ENCODE measurements at regions not wholly inside any gene's neighbourhood (a gene's known extent, or its start where the extent isn't known, plus 50 kb on each side); places are given as distances from the start of the nearest gene placed in this dataset.

DNA sequence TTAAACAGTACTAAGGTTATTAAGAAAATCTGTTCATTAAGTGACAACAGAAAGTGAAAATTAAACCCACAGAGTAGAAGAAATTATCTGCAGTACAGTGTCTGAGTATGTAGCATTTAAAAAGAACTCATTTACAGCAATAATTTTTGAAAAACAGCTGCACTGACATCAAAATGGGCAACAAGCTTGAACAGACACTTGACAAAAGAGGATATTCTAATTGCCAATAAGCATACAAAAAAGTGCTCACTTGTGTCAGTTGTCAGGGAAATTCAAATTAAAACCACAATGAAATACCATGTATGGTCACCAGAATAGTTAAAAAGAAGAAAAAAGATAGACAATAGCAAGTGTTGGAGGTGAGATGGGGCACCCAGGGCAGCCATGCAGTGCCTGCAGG is 93.3 kb upstream of the LINC01488 start:
- TF ChIP-seq POLR2A (IDR thresholded peaks at IDR 0.05; ENCODE audit: low read depth) (no peak), POLR2AphosphoS5 (IDR thresholded peaks at IDR 0.05) (no peak)
- TF ChIP-seq, protein P1, sequence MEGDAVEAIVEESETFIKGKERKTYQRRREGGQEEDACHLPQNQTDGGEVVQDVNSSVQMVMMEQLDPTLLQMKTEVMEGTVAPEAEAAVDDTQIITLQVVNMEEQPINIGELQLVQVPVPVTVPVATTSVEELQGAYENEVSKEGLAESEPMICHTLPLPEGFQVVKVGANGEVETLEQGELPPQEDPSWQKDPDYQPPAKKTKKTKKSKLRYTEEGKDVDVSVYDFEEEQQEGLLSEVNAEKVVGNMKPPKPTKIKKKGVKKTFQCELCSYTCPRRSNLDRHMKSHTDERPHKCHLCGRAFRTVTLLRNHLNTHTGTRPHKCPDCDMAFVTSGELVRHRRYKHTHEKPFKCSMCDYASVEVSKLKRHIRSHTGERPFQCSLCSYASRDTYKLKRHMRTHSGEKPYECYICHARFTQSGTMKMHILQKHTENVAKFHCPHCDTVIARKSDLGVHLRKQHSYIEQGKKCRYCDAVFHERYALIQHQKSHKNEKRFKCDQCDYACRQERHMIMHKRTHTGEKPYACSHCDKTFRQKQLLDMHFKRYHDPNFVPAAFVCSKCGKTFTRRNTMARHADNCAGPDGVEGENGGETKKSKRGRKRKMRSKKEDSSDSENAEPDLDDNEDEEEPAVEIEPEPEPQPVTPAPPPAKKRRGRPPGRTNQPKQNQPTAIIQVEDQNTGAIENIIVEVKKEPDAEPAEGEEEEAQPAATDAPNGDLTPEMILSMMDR (IDR thresholded peaks at IDR 0.05), result no peak

Data from esophagus muscularis mucosa (tissue), 3 donors.